Thyroid gland (tissue), 4 donors: ENCODE measurements at regions not wholly inside any gene's neighbourhood (a gene's known extent, or its start where the extent isn't known, plus 50 kb on each side); places are given as distances from the start of the nearest gene placed in this dataset.

Source experiments
- CTCF ChIP-seq, 6 experiments: fragments of 200-600 bp in 3 of 6; fragments of 450-650 bp in 3 of 6; sonication (generic) in 3 of 6; IDR thresholded peaks; one replicate each; pipeline ENCODE4 v1.5.1; 2016 to 2019; ENCODE audit warnings: antibody characterized with exemption in 6 of 6, mild to moderate bottlenecking in 2 of 6, inconsistent platforms in 1 of 6, moderate library complexity in 1 of 6
- POLR2A ChIP-seq, 2 donors: fragments of 450-650 bp; IDR thresholded peaks; one replicate each; pipeline ENCODE4 v1.6.1; 2017; ENCODE audit warnings: antibody characterized with exemption in 2 of 2, mild to moderate bottlenecking in 2 of 2, moderate library complexity in 1 of 2

- no peak for TF ChIP-seq CTCF (IDR thresholded peaks at IDR 0.05)
- no peak for TF ChIP-seq POLR2A (IDR thresholded peaks at IDR 0.05)
Observed at GRCh38 chr3:25107918-25108617, 320.0 kb upstream of the RARB start.
